ENCODE measurements at regions not wholly inside any gene's neighbourhood (a gene's known extent, or its start where the extent isn't known, plus 50 kb on each side); places are given as distances from the start of the nearest gene placed in this dataset.

DNA sequence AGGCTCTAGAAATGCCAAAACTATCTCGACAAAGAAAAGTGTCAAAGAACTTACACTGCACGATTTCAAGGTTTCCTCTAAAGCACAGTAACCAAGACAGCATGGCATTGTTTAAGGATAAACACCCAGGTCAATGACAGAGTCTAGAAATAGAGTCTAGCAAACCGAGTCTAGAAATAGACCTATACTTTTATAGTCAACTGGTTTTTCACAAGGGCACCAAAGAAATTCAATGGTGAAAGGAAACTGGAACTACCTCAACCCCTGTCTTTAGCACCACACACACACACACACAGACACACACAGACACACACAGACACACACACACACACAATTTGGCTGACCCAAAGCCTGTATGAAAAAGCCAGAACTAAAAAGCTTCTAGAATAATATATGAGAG lies 67.1 kb upstream of the PGBD5 start:
- ChIA-PET CTCF (no interaction called here), RAD21 (ENCODE audit: low non-redundant PET in 1 of 2, low total read pairs in 2 of 2, uncharacterized antibody in 2 of 2, unreplicated experiment in 2 of 2) (no interaction called here), POLR2A (no interaction called here)
- Histone ChIP-seq H2AFZ (ENCODE audit: low read depth, low read length, poor library complexity, severe bottlenecking) (no peak overlapping the region), H3K4me3 (replicated peaks in 1 of 2; ENCODE audit: low read depth in 1 of 2, low read length in 2 of 2) (no peak overlapping the region), H3K27me3 (ENCODE audit: insufficient read depth, low read length) (peaks cover 25% of the 10 kb centered on the region), H3K9ac (ENCODE audit: low read length) (no peak overlapping the region), H3K4me2 (ENCODE audit: low read length) (no peak overlapping the region), H3K27ac (ENCODE audit: low read depth, low read length) (no peak overlapping the region), H3K36me3 (ENCODE audit: control insufficient read depth in 1 of 2, insufficient read depth in 2 of 2, low read length in 2 of 2) (no peaks in the 10 kb centered on the region), H3K79me2 (ENCODE audit: insufficient read depth, low read length) (no peaks in the 10 kb centered on the region), H3K9me3 (ENCODE audit: control insufficient read depth in 1 of 2, insufficient read depth in 1 of 2, low read depth in 1 of 2, low read length in 2 of 2) (no peaks in the 10 kb centered on the region), H3K4me1 (ENCODE audit: control insufficient read depth in 1 of 2, insufficient read depth in 2 of 2, low read length in 2 of 2) (no peaks in the 10 kb centered on the region), H3K9me2 (ENCODE audit: insufficient read depth) (no peaks in the 10 kb centered on the region), H4K20me1 (ENCODE audit: insufficient read depth) (no peaks in the 10 kb centered on the region)
- ATAC-seq (no peak), DNase-seq (ENCODE audit: low read depth, low spot score) (no peak)
- intact Hi-C loops (cut with micrococcal nuclease) = no loop called here
- TF ChIP-seq TCF7L2 (IDR thresholded peaks at IDR 0.05; ENCODE audit: borderline replicate concordance, extremely low read depth, insufficient read depth, insufficient read length) (no peak), RAD21 (IDR thresholded peaks at IDR 0.05; ENCODE audit: low read depth) (no peak), SIN3A (IDR thresholded peaks at IDR 0.05; ENCODE audit: low read depth) (no peak), ELF1 (IDR thresholded peaks at IDR 0.05; ENCODE audit: borderline replicate concordance, low read depth) (no peak)
- TF ChIP-seq, protein P1, sequence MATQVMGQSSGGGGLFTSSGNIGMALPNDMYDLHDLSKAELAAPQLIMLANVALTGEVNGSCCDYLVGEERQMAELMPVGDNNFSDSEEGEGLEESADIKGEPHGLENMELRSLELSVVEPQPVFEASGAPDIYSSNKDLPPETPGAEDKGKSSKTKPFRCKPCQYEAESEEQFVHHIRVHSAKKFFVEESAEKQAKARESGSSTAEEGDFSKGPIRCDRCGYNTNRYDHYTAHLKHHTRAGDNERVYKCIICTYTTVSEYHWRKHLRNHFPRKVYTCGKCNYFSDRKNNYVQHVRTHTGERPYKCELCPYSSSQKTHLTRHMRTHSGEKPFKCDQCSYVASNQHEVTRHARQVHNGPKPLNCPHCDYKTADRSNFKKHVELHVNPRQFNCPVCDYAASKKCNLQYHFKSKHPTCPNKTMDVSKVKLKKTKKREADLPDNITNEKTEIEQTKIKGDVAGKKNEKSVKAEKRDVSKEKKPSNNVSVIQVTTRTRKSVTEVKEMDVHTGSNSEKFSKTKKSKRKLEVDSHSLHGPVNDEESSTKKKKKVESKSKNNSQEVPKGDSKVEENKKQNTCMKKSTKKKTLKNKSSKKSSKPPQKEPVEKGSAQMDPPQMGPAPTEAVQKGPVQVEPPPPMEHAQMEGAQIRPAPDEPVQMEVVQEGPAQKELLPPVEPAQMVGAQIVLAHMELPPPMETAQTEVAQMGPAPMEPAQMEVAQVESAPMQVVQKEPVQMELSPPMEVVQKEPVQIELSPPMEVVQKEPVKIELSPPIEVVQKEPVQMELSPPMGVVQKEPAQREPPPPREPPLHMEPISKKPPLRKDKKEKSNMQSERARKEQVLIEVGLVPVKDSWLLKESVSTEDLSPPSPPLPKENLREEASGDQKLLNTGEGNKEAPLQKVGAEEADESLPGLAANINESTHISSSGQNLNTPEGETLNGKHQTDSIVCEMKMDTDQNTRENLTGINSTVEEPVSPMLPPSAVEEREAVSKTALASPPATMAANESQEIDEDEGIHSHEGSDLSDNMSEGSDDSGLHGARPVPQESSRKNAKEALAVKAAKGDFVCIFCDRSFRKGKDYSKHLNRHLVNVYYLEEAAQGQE (IDR thresholded peaks at IDR 0.05; ENCODE audit: low read depth) = no peak
- TF ChIP-seq, protein P2, sequence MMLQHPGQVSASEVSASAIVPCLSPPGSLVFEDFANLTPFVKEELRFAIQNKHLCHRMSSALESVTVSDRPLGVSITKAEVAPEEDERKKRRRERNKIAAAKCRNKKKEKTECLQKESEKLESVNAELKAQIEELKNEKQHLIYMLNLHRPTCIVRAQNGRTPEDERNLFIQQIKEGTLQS (IDR thresholded peaks at IDR 0.05) = no peak
- BruUV-seq (replicated peaks) = no TSS peak

DNA sequence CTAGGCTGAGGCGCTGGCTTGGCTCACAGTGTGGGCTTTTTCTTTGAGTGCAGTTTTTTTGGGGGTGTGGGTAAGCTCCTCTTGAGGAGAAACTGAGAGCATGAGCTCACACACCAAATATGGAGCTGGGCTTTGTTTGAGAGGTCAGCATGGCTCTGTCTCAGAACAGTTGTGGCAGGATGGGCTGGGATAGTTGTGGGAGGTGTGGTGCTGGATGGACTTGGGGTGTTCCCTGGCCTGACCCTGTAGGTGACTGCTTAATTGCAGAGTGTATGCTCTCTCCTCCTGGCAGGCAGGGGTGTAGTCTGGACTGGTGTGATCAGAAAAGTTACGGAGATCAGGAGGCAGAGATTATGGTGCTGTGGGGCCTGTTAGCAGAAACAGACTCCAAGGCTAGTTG lies 64.3 kb upstream of the PGBD5 start:
- Histone ChIP-seq H3K27me3 (ENCODE audit: insufficient read depth, low read length) (peaks cover 23% of the 10 kb centered on the region), H3K27ac (ENCODE audit: low read depth, low read length) (no peak overlapping the region), H3K4me1 (ENCODE audit: control insufficient read depth in 1 of 2, insufficient read depth in 2 of 2, low read length in 2 of 2) (no peaks in the 10 kb centered on the region), H3K36me3 (ENCODE audit: control insufficient read depth in 1 of 2, insufficient read depth in 2 of 2, low read length in 2 of 2) (no peaks in the 10 kb centered on the region), H3K9me3 (ENCODE audit: control insufficient read depth in 1 of 2, insufficient read depth in 1 of 2, low read depth in 1 of 2, low read length in 2 of 2) (no peaks in the 10 kb centered on the region), H3K9me2 (ENCODE audit: insufficient read depth) (no peaks in the 10 kb centered on the region), H3K79me2 (ENCODE audit: insufficient read depth, low read length) (no peaks in the 10 kb centered on the region), H3K9ac (ENCODE audit: low read length) (no peak overlapping the region), H2AFZ (ENCODE audit: low read depth, low read length, poor library complexity, severe bottlenecking) (no peak overlapping the region), H3K4me2 (ENCODE audit: low read length) (no peak overlapping the region), H3K4me3 (replicated peaks in 1 of 2; ENCODE audit: low read depth in 1 of 2, low read length in 2 of 2) (no peak overlapping the region), H4K20me1 (ENCODE audit: insufficient read depth) (no peaks in the 10 kb centered on the region)
- no peak for DNase-seq (ENCODE audit: low read depth, low spot score)
- POLR2A ChIA-PET = no interaction called here
- RAD21 ChIA-PET (ENCODE audit: low non-redundant PET in 1 of 2, low total read pairs in 2 of 2, uncharacterized antibody in 2 of 2, unreplicated experiment in 2 of 2) = no interaction called here
- BruUV-seq (replicated peaks) = no TSS peak
- CTCF ChIA-PET = no interaction called here
- TF ChIP-seq TCF7L2 (IDR thresholded peaks at IDR 0.05; ENCODE audit: borderline replicate concordance, extremely low read depth, insufficient read depth, insufficient read length) = no peak
- TF ChIP-seq, protein P2 (IDR thresholded peaks at IDR 0.05) = no peak
- ATAC-seq = no peak
- intact Hi-C loops (cut with micrococcal nuclease) = no loop called here
